Common myeloid progenitor, CD34-positive (primary cell): ENCODE measurements at regions not wholly inside any gene's neighbourhood (a gene's known extent, or its start where the extent isn't known, plus 50 kb on each side); places are given as distances from the start of the nearest gene placed in this dataset.

ENCODE experiments used
- CTCF ChIA-PET: fragments of 350-600 bp; sonication (Branson Sonifier 250); formaldehyde crosslinking; loops from one replicate; lab custom pipeline; 2021; ENCODE audit warnings: antibody characterized with exemption; lab: Charles Lee
- POLR2A ChIA-PET: fragments of 350-600 bp; sonication (Branson Sonifier 250); formaldehyde crosslinking; loops from one replicate; lab custom pipeline; 2021; ENCODE audit warnings: antibody characterized with exemption; lab: Charles Lee
- DNase-seq, 3 donors: peaks; one replicate each; pipeline versions ENCODE4 v3.0.0 to v3.0.0-alpha.2; 2013
- H3K27ac ChIP-seq, 2 experiments: 1 replicate in 1 of 2; 2 replicates in 1 of 2; pipeline ENCODE4 v1.7.0; 2013; ENCODE audit warnings: inconsistent platforms in 2 of 2, low read length in 2 of 2, mild to moderate bottlenecking in 2 of 2, low read depth in 1 of 2, moderate library complexity in 1 of 2; ENCODE audit not compliant: severe bottlenecking in 2 of 2, insufficient read depth in 1 of 2, poor library complexity in 1 of 2
- H3K27me3 ChIP-seq, 5 experiments: replicated peaks in 2 of 5; 1 replicate in 3 of 5; 2 replicates in 2 of 5; pipeline versions ENCODE4 v1.6.1 to v1.7.0; 2013; ENCODE audit warnings: low read length in 4 of 5, mild to moderate bottlenecking in 2 of 5, moderate library complexity in 2 of 5, inconsistent platforms in 1 of 5; ENCODE audit not compliant: insufficient read depth in 5 of 5, control insufficient read depth in 4 of 5
- H3K36me3 ChIP-seq, 4 experiments: 1 replicate in 2 of 4; 2 replicates in 2 of 4; pipeline versions ENCODE4 v1.6.1 to v1.7.0; 2013; ENCODE audit warnings: low read length in 3 of 4, control low read depth in 1 of 4, mild to moderate bottlenecking in 1 of 4; ENCODE audit not compliant: control insufficient read depth in 4 of 4, insufficient read depth in 4 of 4
- H3K4me1 ChIP-seq, 4 experiments: 1 replicate in 3 of 4; 2 replicates in 1 of 4; pipeline versions ENCODE4 v1.6.1 to v1.7.1; 2013; ENCODE audit warnings: low read length in 3 of 4, mild to moderate bottlenecking in 3 of 4, control low read depth in 1 of 4, inconsistent platforms in 1 of 4, moderate library complexity in 1 of 4; ENCODE audit not compliant: control insufficient read depth in 4 of 4, insufficient read depth in 4 of 4; ENCODE audit errors: control extremely low read depth in 1 of 4
- H3K4me3 ChIP-seq, 7 experiments: 1 replicate in 4 of 7; 2 replicates in 3 of 7; pipeline versions ENCODE4 v1.5.1 to v1.7.0; 2013; ENCODE audit warnings: mild to moderate bottlenecking in 7 of 7, low read length in 6 of 7, moderate library complexity in 6 of 7, inconsistent platforms in 2 of 7, low read depth in 2 of 7, control low read depth in 1 of 7; ENCODE audit not compliant: insufficient read depth in 4 of 7, control insufficient read depth in 1 of 7; ENCODE audit errors: extremely low read depth in 1 of 7
- H3K9me3 ChIP-seq, 5 experiments: 1 replicate in 4 of 5; 2 replicates in 1 of 5; pipeline versions ENCODE4 v1.6.1 to v1.7.1; 2013; ENCODE audit warnings: low read length in 4 of 5, mild to moderate bottlenecking in 2 of 5, inconsistent platforms in 1 of 5, low read depth in 1 of 5, moderate library complexity in 1 of 5; ENCODE audit not compliant: control insufficient read depth in 4 of 5, insufficient read depth in 2 of 5; ENCODE audit errors: control extremely low read depth in 1 of 5
- WGBS: methylation state at CpG from one replicate; pipeline ENCODE4 v1.1.5; 2013; ENCODE audit not compliant: insufficient coverage; 5-methylcytosine and 5-hydroxymethylcytosine counted together

- CTCF ChIA-PET = no interaction called here
- no CpG with 5 or more reads among the region's 2 CpGs for WGBS
These were observed 372.5 kb upstream of the GCFC2 start for GRCh38 chr2:76083248-76083647.

GRCh38 chr2:76082509-76082908, 371.8 kb upstream of the GCFC2 start:
- H3K4me1 ChIP-seq = no peaks in the 10 kb centered on the region

More at GRCh38 chr2:76083248-76083647, 372.5 kb upstream of the GCFC2 start:
- Histone ChIP-seq H3K4me1 (no peaks in the 10 kb centered on the region), H3K4me3 (no peak overlapping the region), H3K36me3 (no peaks in the 10 kb centered on the region), H3K27ac (no peak overlapping the region), H3K27me3 (no peaks in the 10 kb centered on the region), H3K9me3 (no peaks in the 10 kb centered on the region)
- POLR2A ChIA-PET = no interaction called here
- DNase-seq = no peak

GRCh38 chr2:76080154-76080553, 369.4 kb upstream of the GCFC2 start:
- POLR2A ChIA-PET = no interaction called here
- no peak for DNase-seq
- no peaks in the 10 kb centered on the region for H3K27me3 ChIP-seq
- CTCF ChIA-PET = no interaction called here
- no peaks in the 10 kb centered on the region for H3K4me1 ChIP-seq
- no peaks in the 10 kb centered on the region for H3K36me3 ChIP-seq
- WGBS = no CpG with 5 or more reads among the region's 2 CpGs
- no peak overlapping the region for H3K4me3 ChIP-seq
- no peaks in the 10 kb centered on the region for H3K9me3 ChIP-seq
- no peak overlapping the region for H3K27ac ChIP-seq

More at GRCh38 chr2:76082509-76082908, 371.8 kb upstream of the GCFC2 start:
- DNase-seq = no peak
- H3K27me3 ChIP-seq = no peaks in the 10 kb centered on the region
- no CpG with 5 or more reads among the region's 3 CpGs for WGBS
- H3K27ac ChIP-seq = no peak overlapping the region
- no peaks in the 10 kb centered on the region for H3K36me3 ChIP-seq
- POLR2A ChIA-PET = no interaction called here
- H3K9me3 ChIP-seq = no peaks in the 10 kb centered on the region
- no peak overlapping the region for H3K4me3 ChIP-seq
- CTCF ChIA-PET = no interaction called here

GRCh38 chr2:76075126-76075525, 364.4 kb upstream of the GCFC2 start:
- WGBS = no CpG with 5 or more reads among the region's 1 CpG
- Histone ChIP-seq H3K4me1 (no peaks in the 10 kb centered on the region), H3K27me3 (no peaks in the 10 kb centered on the region), H3K4me3 (no peak overlapping the region), H3K27ac (no peak overlapping the region), H3K36me3 (no peaks in the 10 kb centered on the region), H3K9me3 (no peaks in the 10 kb centered on the region)
- DNase-seq = no peak
- POLR2A ChIA-PET = interaction anchor here (0.6 kb wide), 1 partner anchor 643 kb away, joined by 3 read pairs; no protein-coding TSS in a partner anchor
- CTCF ChIA-PET = no interaction called here

GRCh38 chr2:76073992-76074604, 363.4 kb upstream of the GCFC2 start:
- no peaks in the 10 kb centered on the region for H3K36me3 ChIP-seq
- no peak for DNase-seq
- H3K9me3 ChIP-seq = peaks cover 0 to 3% (median 0%) of the 10 kb centered on the region in 5 experiments
- 93% methylated on average over 2 of the region's 3 CpGs for WGBS
- ChIA-PET POLR2A (no interaction called here), CTCF (no interaction called here)
- H3K27me3 ChIP-seq = no peaks in the 10 kb centered on the region
- H3K27ac ChIP-seq = no peak overlapping the region
- H3K4me3 ChIP-seq = no peak overlapping the region
- H3K4me1 ChIP-seq = no peaks in the 10 kb centered on the region

DNA sequence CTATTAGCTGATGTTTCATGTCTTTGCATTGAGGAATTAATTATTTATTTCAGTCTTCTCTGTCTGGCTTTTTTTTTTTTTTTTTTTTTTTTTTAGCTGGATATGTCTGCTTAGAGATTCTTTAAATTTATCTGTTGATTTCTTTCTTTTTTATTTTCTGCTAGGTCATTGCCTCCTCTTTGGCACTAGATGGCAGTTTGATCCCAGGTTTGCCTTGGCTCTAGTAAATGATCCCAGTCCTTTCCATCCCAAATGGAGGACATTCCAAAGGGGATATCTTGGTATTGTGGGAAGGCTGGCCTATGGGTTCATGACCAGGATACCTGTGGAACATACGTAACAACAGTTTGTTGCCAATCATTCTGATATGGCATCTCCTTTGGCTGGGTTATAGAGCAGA, 339.5 kb upstream of the GCFC2 start:
- H3K4me3 ChIP-seq = no peak overlapping the region
- no peaks in the 10 kb centered on the region for H3K27me3 ChIP-seq
- 100% methylated on average over 1 of the region's 1 CpG for WGBS
- H3K27ac ChIP-seq = no peak overlapping the region
- H3K4me1 ChIP-seq = no peaks in the 10 kb centered on the region
- ChIA-PET CTCF (no interaction called here), POLR2A (no interaction called here)
- no peaks in the 10 kb centered on the region for H3K36me3 ChIP-seq
- DNase-seq = no peak
- no peaks in the 10 kb centered on the region for H3K9me3 ChIP-seq

DNA sequence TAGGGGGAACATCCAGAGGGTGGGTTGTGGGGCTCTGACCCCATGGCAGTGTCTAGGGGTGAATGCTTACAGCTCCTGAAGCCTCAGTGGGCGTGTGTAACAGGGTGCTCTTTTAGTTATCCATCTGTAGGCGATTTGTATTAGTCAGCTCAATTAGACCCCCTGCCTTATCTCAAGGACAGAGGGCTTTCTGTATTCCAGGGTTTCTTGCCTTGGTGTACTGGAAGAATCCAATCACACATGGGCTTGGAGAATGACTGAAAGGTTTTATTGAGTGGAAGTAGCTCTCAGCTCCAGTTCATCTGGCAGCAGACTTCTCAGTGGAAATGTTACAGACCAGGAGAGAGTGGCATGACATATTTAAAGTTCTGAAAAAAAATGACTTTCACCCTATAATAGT, 334.0 kb upstream of the GCFC2 start:
- CTCF ChIA-PET = no interaction called here
- H3K9me3 ChIP-seq = no peaks in the 10 kb centered on the region
- no peaks in the 10 kb centered on the region for H3K36me3 ChIP-seq
- no peaks in the 10 kb centered on the region for H3K27me3 ChIP-seq
- H3K4me1 ChIP-seq = no peaks in the 10 kb centered on the region
- no peak overlapping the region for H3K27ac ChIP-seq
- no peak overlapping the region for H3K4me3 ChIP-seq
- WGBS = 86% methylated on average over 2 of the region's 2 CpGs
- POLR2A ChIA-PET = no interaction called here
- DNase-seq = no peak
